ENCODE measurements at regions not wholly inside any gene's neighbourhood (a gene's known extent, or its start where the extent isn't known, plus 50 kb on each side); places are given as distances from the start of the nearest gene placed in this dataset.

DNA sequence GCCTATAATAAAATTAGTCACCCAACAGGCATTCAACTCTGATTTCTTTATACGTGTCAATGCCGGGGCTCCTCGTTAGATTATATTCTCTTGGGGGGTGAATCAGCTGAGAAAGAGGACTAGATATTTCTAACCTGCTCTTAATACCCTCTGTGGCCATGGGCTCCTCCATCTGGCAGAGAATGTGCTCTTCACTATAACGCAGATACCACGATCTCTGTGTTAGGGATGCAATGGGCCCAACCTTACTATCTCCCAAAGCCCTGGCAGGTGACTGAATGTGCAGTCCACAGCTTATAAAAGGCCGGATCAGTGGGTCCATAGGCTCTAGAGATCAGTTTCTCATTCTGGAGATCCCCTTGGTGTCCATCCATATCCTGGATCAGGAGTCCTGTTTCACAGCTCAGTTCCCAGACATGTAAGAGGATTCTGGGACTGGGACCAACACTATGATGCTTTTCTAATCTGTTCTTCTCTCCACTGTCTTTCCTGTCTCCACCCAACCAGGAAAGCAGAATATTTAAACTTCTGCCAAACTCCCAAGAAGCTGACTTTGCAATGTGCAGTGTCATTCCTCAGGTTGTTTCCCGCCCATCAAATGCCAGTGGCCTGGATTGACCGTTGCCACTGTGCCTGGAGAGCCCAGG lies 71.4 kb upstream of the CELF4 start:
- WGBS, 2 donors, result 76 to 83% methylated on average over 8 of the region's 8 CpGs
- Histone ChIP-seq H3K4me1 (no peaks in the 10 kb centered on the region), H3K9me3 (no peaks in the 10 kb centered on the region), H3K27me3 (no peaks in the 10 kb centered on the region), H3K36me3 (no peaks in the 10 kb centered on the region), H3K27ac (no peak overlapping the region), H3K4me3 (no peak overlapping the region)
- no peak for DNase-seq
- intact Hi-C loops (cut with DNase I), result no loop called here
- no peak for TF ChIP-seq POLR2A (IDR thresholded peaks at IDR 0.05)
- no peak for TF ChIP-seq EP300 (IDR thresholded peaks at IDR 0.05)
- TF ChIP-seq POLR2AphosphoS5 (IDR thresholded peaks at IDR 0.05), result no peak
- TF ChIP-seq, protein P1, sequence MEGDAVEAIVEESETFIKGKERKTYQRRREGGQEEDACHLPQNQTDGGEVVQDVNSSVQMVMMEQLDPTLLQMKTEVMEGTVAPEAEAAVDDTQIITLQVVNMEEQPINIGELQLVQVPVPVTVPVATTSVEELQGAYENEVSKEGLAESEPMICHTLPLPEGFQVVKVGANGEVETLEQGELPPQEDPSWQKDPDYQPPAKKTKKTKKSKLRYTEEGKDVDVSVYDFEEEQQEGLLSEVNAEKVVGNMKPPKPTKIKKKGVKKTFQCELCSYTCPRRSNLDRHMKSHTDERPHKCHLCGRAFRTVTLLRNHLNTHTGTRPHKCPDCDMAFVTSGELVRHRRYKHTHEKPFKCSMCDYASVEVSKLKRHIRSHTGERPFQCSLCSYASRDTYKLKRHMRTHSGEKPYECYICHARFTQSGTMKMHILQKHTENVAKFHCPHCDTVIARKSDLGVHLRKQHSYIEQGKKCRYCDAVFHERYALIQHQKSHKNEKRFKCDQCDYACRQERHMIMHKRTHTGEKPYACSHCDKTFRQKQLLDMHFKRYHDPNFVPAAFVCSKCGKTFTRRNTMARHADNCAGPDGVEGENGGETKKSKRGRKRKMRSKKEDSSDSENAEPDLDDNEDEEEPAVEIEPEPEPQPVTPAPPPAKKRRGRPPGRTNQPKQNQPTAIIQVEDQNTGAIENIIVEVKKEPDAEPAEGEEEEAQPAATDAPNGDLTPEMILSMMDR (IDR thresholded peaks at IDR 0.05), result no peak

DNA sequence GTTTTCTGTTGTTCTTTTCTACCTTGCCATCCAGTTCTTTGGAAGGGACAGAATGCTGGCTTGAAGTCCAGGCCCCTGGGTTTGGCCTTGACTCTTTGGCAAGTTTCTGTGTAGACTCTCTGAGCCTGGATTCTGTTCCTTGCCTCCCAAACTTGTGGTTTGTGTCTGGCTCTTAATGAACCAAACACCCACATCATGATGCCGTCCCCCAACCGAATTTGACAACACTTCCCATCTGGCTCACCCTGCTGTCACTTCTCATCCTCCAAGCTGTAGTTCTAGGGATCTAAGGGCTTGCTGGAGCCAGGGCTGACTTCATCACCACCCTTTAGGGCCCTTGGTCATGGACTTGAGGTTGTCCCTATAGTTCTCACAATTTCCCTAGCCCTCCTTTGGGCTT lies 68.9 kb upstream of the CELF4 start:
- Histone ChIP-seq H3K36me3 (no peaks in the 10 kb centered on the region), H3K4me3 (no peak overlapping the region), H3K27me3 (no peaks in the 10 kb centered on the region), H3K27ac (no peak overlapping the region), H3K9me3 (no peaks in the 10 kb centered on the region), H3K4me1 (no peaks in the 10 kb centered on the region)
- DNase-seq, result no peak
- intact Hi-C loops (cut with DNase I), result no loop called here
- TF ChIP-seq, protein P1 (IDR thresholded peaks at IDR 0.05), result no peak
- TF ChIP-seq POLR2AphosphoS5 (IDR thresholded peaks at IDR 0.05), result no peak
- TF ChIP-seq EP300 (IDR thresholded peaks at IDR 0.05), result no peak
- no peak for TF ChIP-seq POLR2A (IDR thresholded peaks at IDR 0.05)
- WGBS, 2 donors, result 89 to 91% methylated on average over 2 of the region's 2 CpGs

GRCh38 chr18:37631422-37631821 lies 65.8 kb upstream of the CELF4 start:
- H3K36me3 ChIP-seq, result no peaks in the 10 kb centered on the region
- TF ChIP-seq EP300 (IDR thresholded peaks at IDR 0.05), result no peak
- no peak for TF ChIP-seq POLR2A (IDR thresholded peaks at IDR 0.05)
- TF ChIP-seq POLR2AphosphoS5 (IDR thresholded peaks at IDR 0.05), result no peak
- TF ChIP-seq, protein P1 (IDR thresholded peaks at IDR 0.05), result no peak
- no peaks in the 10 kb centered on the region for H3K9me3 ChIP-seq
- 85 to 86% methylated on average over 4 of the region's 4 CpGs for WGBS, 2 donors
- no peak overlapping the region for H3K4me3 ChIP-seq
- no peaks in the 10 kb centered on the region for H3K4me1 ChIP-seq
- DNase-seq, result no peak
- H3K27ac ChIP-seq, result no peak overlapping the region
- H3K27me3 ChIP-seq, result no peaks in the 10 kb centered on the region
- intact Hi-C loops (cut with DNase I), result no loop called here

GRCh38 chr18:37630334-37630733 lies 64.7 kb upstream of the CELF4 start:
- 90 to 91% methylated on average over 2 of the region's 2 CpGs for WGBS, 2 donors
- Histone ChIP-seq H3K4me1 (no peaks in the 10 kb centered on the region), H3K27ac (no peak overlapping the region), H3K9me3 (no peaks in the 10 kb centered on the region), H3K27me3 (no peaks in the 10 kb centered on the region), H3K4me3 (no peak overlapping the region), H3K36me3 (no peaks in the 10 kb centered on the region)
- no peak for DNase-seq
- TF ChIP-seq EP300 (IDR thresholded peaks at IDR 0.05) (no peak), POLR2AphosphoS5 (IDR thresholded peaks at IDR 0.05) (no peak), POLR2A (IDR thresholded peaks at IDR 0.05) (no peak)
- TF ChIP-seq, protein P1 (IDR thresholded peaks at IDR 0.05), result no peak
- intact Hi-C loops (cut with DNase I), result no loop called here

Measured in sigmoid colon (tissue), 6 donors.